H9 (cell line): ENCODE measurements at regions not wholly inside any gene's neighbourhood (a gene's known extent, or its start where the extent isn't known, plus 50 kb on each side); places are given as distances from the start of the nearest gene placed in this dataset.

Source experiments
- DNase-seq: peaks from one replicate; pipeline ENCODE4 v3.0.0-alpha.2; 2017
- H2AFZ ChIP-seq: one replicate; pipeline ENCODE4 v1.6.1; 2013; ENCODE audit warnings: mild to moderate bottlenecking, low read length, control low read depth, moderate library complexity
- H2AK5ac ChIP-seq: 2 replicates; pipeline ENCODE4 v1.6.1; 2013; ENCODE audit warnings: low read length, control low read depth, mixed read lengths; ENCODE audit not compliant: insufficient read length
- H2BK120ac ChIP-seq: one replicate; pipeline ENCODE4 v1.6.1; 2013; ENCODE audit warnings: low read depth, mild to moderate bottlenecking, low read length, control low read depth, inconsistent platforms; ENCODE audit not compliant: poor library complexity, severe bottlenecking
- H2BK12ac ChIP-seq: 2 replicates; pipeline ENCODE4 v1.6.1; 2013; ENCODE audit warnings: low read length, control low read depth, mixed read lengths, low read depth; ENCODE audit not compliant: insufficient read length
- H2BK15ac ChIP-seq: 2 replicates; pipeline ENCODE4 v1.6.1; 2013; ENCODE audit warnings: low read depth, low read length, control low read depth
- H2BK20ac ChIP-seq: one replicate; pipeline ENCODE4 v1.6.1; 2013; ENCODE audit warnings: low read depth, mild to moderate bottlenecking, low read length, control low read depth, inconsistent platforms; ENCODE audit not compliant: poor library complexity, severe bottlenecking
- H2BK5ac ChIP-seq: 2 replicates; pipeline ENCODE4 v1.6.1; 2013; ENCODE audit warnings: low read length, control low read depth, mixed read lengths; ENCODE audit not compliant: insufficient read length
- H3K14ac ChIP-seq: 2 replicates; pipeline ENCODE4 v1.6.1; 2013; ENCODE audit warnings: low read length, control low read depth; ENCODE audit not compliant: insufficient read depth
- H3K18ac ChIP-seq: 2 replicates; pipeline ENCODE4 v1.6.1; 2013; ENCODE audit warnings: low read depth, mild to moderate bottlenecking, mixed read lengths, low read length, control low read depth; ENCODE audit not compliant: insufficient read length
- H3K23ac ChIP-seq: 2 replicates; pipeline ENCODE4 v1.6.1; 2013; ENCODE audit warnings: low read length, control low read depth, mixed read lengths, low read depth; ENCODE audit not compliant: insufficient read length
- H3K23me2 ChIP-seq: 2 replicates; pipeline ENCODE4 v1.6.1; 2013; ENCODE audit warnings: low read depth, mild to moderate bottlenecking, mixed read lengths, low read length, control low read depth; ENCODE audit not compliant: insufficient read length, poor library complexity, severe bottlenecking
- H3K27ac ChIP-seq: 2 replicates; pipeline ENCODE4 v1.5.1; 2013; ENCODE audit warnings: low read length, control low read depth, mixed read lengths, low read depth; ENCODE audit not compliant: insufficient read length
- H3K27me3 ChIP-seq: 2 replicates; pipeline ENCODE4 v1.6.1; 2013; ENCODE audit warnings: low read length, control low read depth, inconsistent platforms; ENCODE audit not compliant: insufficient read depth
- H3K4ac ChIP-seq: 2 replicates; pipeline ENCODE4 v1.6.1; 2013; ENCODE audit warnings: low read depth, mild to moderate bottlenecking, control low read depth, inconsistent platforms, low read length, moderate library complexity
- H3K4me1 ChIP-seq: 2 replicates; pipeline ENCODE4 v1.6.1; 2013; ENCODE audit warnings: low read length, control low read depth, inconsistent platforms; ENCODE audit not compliant: insufficient read depth
- H3K4me2 ChIP-seq: 2 replicates; pipeline ENCODE4 v1.6.1; 2013; ENCODE audit warnings: low read length, control low read depth, mixed read lengths; ENCODE audit not compliant: insufficient read length, insufficient read depth
- H3K56ac ChIP-seq: 2 replicates; pipeline ENCODE4 v1.6.1; 2013; ENCODE audit warnings: low read depth, mild to moderate bottlenecking, mixed read lengths, low read length, control low read depth; ENCODE audit not compliant: insufficient read length
- H3K79me1 ChIP-seq: 2 replicates; pipeline ENCODE4 v1.6.1; 2013; ENCODE audit warnings: low read depth, mild to moderate bottlenecking, moderate library complexity, low read length, control low read depth, inconsistent platforms; ENCODE audit not compliant: insufficient read depth, poor library complexity, severe bottlenecking
- H3K79me2 ChIP-seq: 2 replicates; pipeline ENCODE4 v1.6.1; 2013; ENCODE audit warnings: low read length, control low read depth, inconsistent platforms; ENCODE audit not compliant: insufficient read depth
- H3K9ac ChIP-seq: 2 replicates; pipeline ENCODE4 v1.6.1; 2013; ENCODE audit warnings: low read length, control low read depth, mixed read lengths; ENCODE audit not compliant: insufficient read length; ENCODE audit errors: extremely low read depth
- H3K9me3 ChIP-seq: one replicate; pipeline ENCODE4 v1.6.1; 2013; ENCODE audit warnings: low read depth, low read length, inconsistent platforms; ENCODE audit not compliant: control insufficient read depth
- H3T11ph ChIP-seq: one replicate; pipeline ENCODE4 v1.6.1; 2013; ENCODE audit warnings: mild to moderate bottlenecking, low read length, control low read depth, inconsistent platforms
- H4K20me1 ChIP-seq: one replicate; pipeline ENCODE4 v1.6.1; 2013; ENCODE audit not compliant: control insufficient read depth, insufficient read length, insufficient read depth
- H4K5ac ChIP-seq: 2 replicates; pipeline ENCODE4 v1.6.1; 2013; ENCODE audit warnings: low read depth, mild to moderate bottlenecking, mixed read lengths, low read length, control low read depth; ENCODE audit not compliant: insufficient read length
- H4K8ac ChIP-seq: replicated peaks from 2 replicates; pipeline ENCODE4 v1.6.1; 2013; ENCODE audit warnings: low read length, control low read depth, mixed read lengths, low read depth; ENCODE audit not compliant: insufficient read length
- H4K91ac ChIP-seq: 2 replicates; pipeline ENCODE4 v1.6.1; 2013; ENCODE audit warnings: low read depth, mild to moderate bottlenecking, moderate library complexity, mixed read lengths, low read length, control low read depth; ENCODE audit not compliant: insufficient read length
- H3K27ac Mint-ChIP-seq, 3 experiments: 2 replicates in 2 of 3; 3 replicates in 1 of 3; pipeline ENCODE4 v1.8.0; 2020 to 2021; ENCODE audit warnings: mixed read lengths in 3 of 3, mild to moderate bottlenecking in 1 of 3, moderate library complexity in 1 of 3
- H3K27me3 Mint-ChIP-seq: 2 replicates; pipeline ENCODE4 v1.8.0; 2021; ENCODE audit warnings: low read depth, mild to moderate bottlenecking, moderate library complexity, mixed read lengths
- H3K36me3 Mint-ChIP-seq, 3 experiments: 2 replicates in 2 of 3; 3 replicates in 1 of 3; pipeline ENCODE4 v1.8.0; 2020 to 2021; ENCODE audit warnings: low read depth in 3 of 3, mixed read lengths in 3 of 3; ENCODE audit not compliant: insufficient read depth in 1 of 3
- H3K4me1 Mint-ChIP-seq, 2 experiments: 2 replicates each; pipeline ENCODE4 v1.8.0; 2020; ENCODE audit warnings: mixed read lengths in 2 of 2
- H3K4me3 Mint-ChIP-seq, 2 experiments: 2 replicates in 1 of 2; 3 replicates in 1 of 2; pipeline ENCODE4 v1.8.0; 2020 to 2021; ENCODE audit warnings: mild to moderate bottlenecking in 2 of 2, mixed read lengths in 2 of 2, moderate library complexity in 1 of 2
- H3K9me3 Mint-ChIP-seq, 2 experiments: 2 replicates in 1 of 2; 3 replicates in 1 of 2; pipeline ENCODE4 v1.8.0; 2020; ENCODE audit warnings: mild to moderate bottlenecking in 2 of 2, mixed read lengths in 2 of 2, moderate library complexity in 1 of 2
- TF ChIP-seq, protein P1 (sequence below): fragments of 200-600 bp; sonication (generic); conservative IDR thresholded peaks from 3 replicates; pipeline ENCODE4 v1.8.0; 2021; ENCODE audit warnings: antibody characterized with exemption, mild to moderate bottlenecking

DNA sequence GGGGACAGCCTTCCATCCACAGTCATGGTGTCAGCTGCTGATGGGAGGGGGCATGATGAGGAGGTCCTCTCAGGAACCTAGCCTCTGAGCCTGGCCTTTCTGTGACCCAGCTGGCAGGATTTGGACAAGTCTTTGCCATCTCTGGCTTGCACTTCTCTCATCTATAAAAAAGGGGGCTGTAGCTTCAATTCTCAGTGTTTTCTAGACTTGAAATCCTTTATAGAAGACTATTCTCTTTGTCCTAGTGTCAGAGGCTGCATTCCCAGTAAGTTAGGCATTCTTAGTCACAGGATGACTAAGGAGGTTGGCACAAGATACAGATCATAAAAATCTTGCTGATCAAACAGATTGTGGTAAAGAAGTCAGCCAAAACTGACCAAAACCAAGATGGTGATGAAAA, 958.5 kb downstream of the CNTNAP5 start:
- no peak overlapping the region for H3K9ac ChIP-seq
- Mint-ChIP-seq H3K27ac (no peak overlapping the region), H3K9me3 (peaks cover 6 to 9% of the 10 kb centered on the region in 2 experiments; a peak in 2 of 5 replicates), H3K36me3 (peaks cover 3 to 8% (median 6%) of the 10 kb centered on the region in 3 experiments; a peak in 6 of 7 replicates), H3K4me1 (peaks cover 7 to 14% of the 10 kb centered on the region in 2 experiments; a peak in 2 of 4 replicates), H3K4me3 (no peak overlapping the region), H3K27me3 (no peaks in the 10 kb centered on the region)
- no peak overlapping the region for H2BK5ac ChIP-seq
- no peak overlapping the region for H3K56ac ChIP-seq
- DNase-seq = no peak
- TF ChIP-seq, protein P1, sequence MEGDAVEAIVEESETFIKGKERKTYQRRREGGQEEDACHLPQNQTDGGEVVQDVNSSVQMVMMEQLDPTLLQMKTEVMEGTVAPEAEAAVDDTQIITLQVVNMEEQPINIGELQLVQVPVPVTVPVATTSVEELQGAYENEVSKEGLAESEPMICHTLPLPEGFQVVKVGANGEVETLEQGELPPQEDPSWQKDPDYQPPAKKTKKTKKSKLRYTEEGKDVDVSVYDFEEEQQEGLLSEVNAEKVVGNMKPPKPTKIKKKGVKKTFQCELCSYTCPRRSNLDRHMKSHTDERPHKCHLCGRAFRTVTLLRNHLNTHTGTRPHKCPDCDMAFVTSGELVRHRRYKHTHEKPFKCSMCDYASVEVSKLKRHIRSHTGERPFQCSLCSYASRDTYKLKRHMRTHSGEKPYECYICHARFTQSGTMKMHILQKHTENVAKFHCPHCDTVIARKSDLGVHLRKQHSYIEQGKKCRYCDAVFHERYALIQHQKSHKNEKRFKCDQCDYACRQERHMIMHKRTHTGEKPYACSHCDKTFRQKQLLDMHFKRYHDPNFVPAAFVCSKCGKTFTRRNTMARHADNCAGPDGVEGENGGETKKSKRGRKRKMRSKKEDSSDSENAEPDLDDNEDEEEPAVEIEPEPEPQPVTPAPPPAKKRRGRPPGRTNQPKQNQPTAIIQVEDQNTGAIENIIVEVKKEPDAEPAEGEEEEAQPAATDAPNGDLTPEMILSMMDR = no peak
- no peaks in the 10 kb centered on the region for H3K79me1 ChIP-seq
- no peak overlapping the region for H2AK5ac ChIP-seq
- no peak overlapping the region for H3T11ph ChIP-seq
- no peaks in the 10 kb centered on the region for H4K20me1 ChIP-seq
- H4K5ac ChIP-seq = no peak overlapping the region
- no peak overlapping the region for H2BK120ac ChIP-seq
- H3K27me3 ChIP-seq = no peaks in the 10 kb centered on the region
- H3K4ac ChIP-seq = no peak overlapping the region
- no peak overlapping the region for H2BK15ac ChIP-seq
- no peak overlapping the region for H3K18ac ChIP-seq
- H3K27ac ChIP-seq = no peak overlapping the region
- no peak overlapping the region for H4K8ac ChIP-seq
- no peak overlapping the region for H2AFZ ChIP-seq
- no peaks in the 10 kb centered on the region for H3K23me2 ChIP-seq
- H3K79me2 ChIP-seq = no peaks in the 10 kb centered on the region
- H2BK12ac ChIP-seq = no peak overlapping the region
- H3K4me1 ChIP-seq = no peaks in the 10 kb centered on the region
- no peak overlapping the region for H4K91ac ChIP-seq
- no peak overlapping the region for H2BK20ac ChIP-seq
- no peaks in the 10 kb centered on the region for H3K9me3 ChIP-seq
- no peak overlapping the region for H3K4me2 ChIP-seq
- no peak overlapping the region for H3K14ac ChIP-seq
- no peak overlapping the region for H3K23ac ChIP-seq
